Endothelial cell of umbilical vein (primary cell): ENCODE measurements at regions not wholly inside any gene's neighbourhood (a gene's known extent, or its start where the extent isn't known, plus 50 kb on each side); places are given as distances from the start of the nearest gene placed in this dataset.

Experiments
- BruUV-seq: library from RNA; stranded (reverse); fragments of 400-500 nt; replicated peaks from 2 replicates; lab custom pipeline; 2021; lab: Mats Ljungman, UMichigan
- CTCF ChIA-PET: fragments of 300-600, 350-600 bp; sonication (Branson Sonifier 250); formaldehyde crosslinking; loops from one replicate; lab custom pipeline; 2021; ENCODE audit warnings: antibody characterized with exemption, inconsistent platforms; lab: Charles Lee
- POLR2A ChIA-PET: fragments of 300-600, 350-600 bp; sonication (Branson Sonifier 250); formaldehyde crosslinking; loops from one replicate; lab custom pipeline; 2021; ENCODE audit warnings: antibody characterized with exemption, inconsistent platforms; lab: Charles Lee
- DNase-seq: peaks from one replicate; pipeline ENCODE4 v3.0.0-alpha.2; 2011; ENCODE audit warnings: low read depth, low spot score
- FAIRE-seq: peaks from 2 replicates; lab custom pipeline; 2011; peaks lifted over from hg19 to GRCh38; lab: Jason Lieb, UNC
- H2AFZ ChIP-seq: 2 replicates; pipeline ENCODE4 v1.6.0; 2012; ENCODE audit warnings: low read depth, low read length, control low read depth, inconsistent platforms
- H3K27ac ChIP-seq: 2 replicates; pipeline ENCODE4 v1.5.1; 2011; ENCODE audit warnings: low read depth, mild to moderate bottlenecking, control low read depth, low read length, moderate library complexity; ENCODE audit not compliant: insufficient read depth
- H3K27me3 ChIP-seq, 2 experiments: 2 replicates each; pipeline versions ENCODE4 v1.6.0 to v1.6.1; 2011; ENCODE audit warnings: low read length in 2 of 2, mixed read lengths in 1 of 2; ENCODE audit not compliant: control insufficient read depth in 2 of 2, insufficient read depth in 2 of 2
- H3K36me3 ChIP-seq, 2 experiments: 2 replicates in 1 of 2; 3 replicates in 1 of 2; pipeline ENCODE4 v1.5.1; 2011; ENCODE audit warnings: low read length in 2 of 2, mild to moderate bottlenecking in 1 of 2, moderate library complexity in 1 of 2; ENCODE audit not compliant: control insufficient read depth in 2 of 2, insufficient read depth in 2 of 2; ENCODE audit errors: extremely low read depth in 1 of 2
- H3K4me1 ChIP-seq: 3 replicates; pipeline ENCODE4 v1.5.1; 2011; ENCODE audit warnings: mild to moderate bottlenecking, low read length; ENCODE audit not compliant: control insufficient read depth, insufficient read depth; ENCODE audit errors: extremely low read depth
- H3K4me2 ChIP-seq: 2 replicates; pipeline ENCODE4 v1.6.1; 2011; ENCODE audit warnings: low read length, control low read depth, mixed read lengths; ENCODE audit not compliant: insufficient read depth
- H3K4me3 ChIP-seq, 3 experiments: fragments of 200-600 bp in 1 of 3; sonication (generic), shearing (Covaris generic) in 1 of 3; replicated peaks in 1 of 3; 2 replicates each; pipeline ENCODE4 v1.5.1; 2011 to 2016; ENCODE audit warnings: control low read depth in 3 of 3, low read length in 3 of 3, mild to moderate bottlenecking in 2 of 3, inconsistent platforms in 1 of 3, low read depth in 1 of 3, moderate library complexity in 1 of 3; ENCODE audit not compliant: insufficient read depth in 1 of 3
- H3K79me2 ChIP-seq: 2 replicates; pipeline ENCODE4 v1.6.0; 2012; ENCODE audit warnings: low read length, inconsistent platforms; ENCODE audit not compliant: control insufficient read depth, insufficient read depth
- H3K9ac ChIP-seq: replicated peaks from 2 replicates; pipeline ENCODE3; 2011; ENCODE audit warnings: low read length, control low read depth; ENCODE audit not compliant: insufficient read depth; ENCODE audit errors: extremely low read depth
- H3K9me1 ChIP-seq: replicated peaks from 3 replicates; pipeline ENCODE4 v1.6.0; 2011; ENCODE audit warnings: mild to moderate bottlenecking, low read length; ENCODE audit not compliant: control insufficient read depth, insufficient read depth; ENCODE audit errors: extremely low read depth
- H3K9me3 ChIP-seq: replicated peaks from 2 replicates; pipeline ENCODE4 v1.5.1; 2012; ENCODE audit warnings: low read length, inconsistent platforms; ENCODE audit not compliant: control insufficient read depth, insufficient read depth
- H4K20me1 ChIP-seq: replicated peaks from 2 replicates; pipeline ENCODE3; 2011; ENCODE audit warnings: mild to moderate bottlenecking, low read length; ENCODE audit not compliant: control insufficient read depth, insufficient read depth; ENCODE audit errors: extremely low read depth
- CTCF ChIP-seq, 2 donors: IDR thresholded peaks; 1 replicate in 1 of 2; 2 replicates in 1 of 2; pipeline ENCODE4 v1.5.1; 2011; ENCODE audit warnings: low read length in 2 of 2, mild to moderate bottlenecking in 2 of 2, moderate library complexity in 2 of 2, control low read depth in 1 of 2, inconsistent platforms in 1 of 2, low read depth in 1 of 2; ENCODE audit not compliant: insufficient read depth in 1 of 2; ENCODE audit errors: extremely low read depth in 1 of 2
- EZH2 ChIP-seq: IDR thresholded peaks from 2 replicates; pipeline ENCODE4 v1.6.1; 2012; ENCODE audit warnings: borderline replicate concordance, low read depth, mild to moderate bottlenecking, moderate library complexity, low read length, inconsistent platforms; ENCODE audit not compliant: severe bottlenecking
- FOS ChIP-seq: IDR thresholded peaks from 2 replicates; pipeline ENCODE4 v1.6.1; 2011; ENCODE audit warnings: mild to moderate bottlenecking, low read length, moderate library complexity, borderline replicate concordance; ENCODE audit not compliant: insufficient read depth
- GATA2 ChIP-seq: IDR thresholded peaks from 2 replicates; pipeline ENCODE4 v1.7.0; 2011; ENCODE audit warnings: low read depth, mild to moderate bottlenecking, moderate library complexity, mixed read lengths, low read length; ENCODE audit not compliant: insufficient read length, insufficient read depth
- JUN ChIP-seq: IDR thresholded peaks from 2 replicates; pipeline ENCODE4 v1.6.1; 2011; ENCODE audit warnings: borderline replicate concordance, low read depth; ENCODE audit not compliant: insufficient read length, insufficient read depth
- MAX ChIP-seq: IDR thresholded peaks from 2 replicates; pipeline ENCODE4 v1.6.1; 2011; ENCODE audit not compliant: insufficient read depth, insufficient read length
- MYC ChIP-seq: IDR thresholded peaks from one replicate; pipeline ENCODE4 v1.6.1; 2011; ENCODE audit warnings: mild to moderate bottlenecking, low read depth, low read length
- POLR2A ChIP-seq: IDR thresholded peaks from 2 replicates; pipeline ENCODE4 v1.6.1; 2012; ENCODE audit warnings: low read depth, mild to moderate bottlenecking, control low read depth, low read length
- POLR2AphosphoS5 ChIP-seq: IDR thresholded peaks from 2 replicates; pipeline ENCODE4 v1.6.1; 2012; ENCODE audit warnings: low read depth, mild to moderate bottlenecking, control low read depth, low read length, moderate library complexity; ENCODE audit not compliant: insufficient read depth
- dilution Hi-C: fragments of 300-500 bp; cut with MboI; formaldehyde crosslinking; loops from one replicate; pipeline ENCODE4 v1.15.0; 2019; ENCODE audit warnings: low sequenced_read_pairs; ENCODE audit not compliant: extremely low pct_ligation_motif_present
- intact Hi-C: fragments of 100-400 bp; cut with micrococcal nuclease; formaldehyde crosslinking; loops from one replicate; pipeline ENCODE4 v1.10.0; 2022

- no TSS peak for BruUV-seq
- no peaks in the 10 kb centered on the region for H3K27me3 ChIP-seq
- DNase-seq: no peak
- no peak overlapping the region for H3K4me2 ChIP-seq
- FAIRE-seq: no peak
- CTCF ChIA-PET: interaction anchor here (1.1 kb wide), 1 partner anchor 9 kb away, joined by 4 read pairs; no protein-coding TSS in a partner anchor
- POLR2A ChIA-PET: no interaction called here
- no peak overlapping the region for H3K27ac ChIP-seq
- dilution Hi-C loops: no loop called here
- no peaks in the 10 kb centered on the region for H3K9me3 ChIP-seq
- H3K79me2 ChIP-seq: no peaks in the 10 kb centered on the region
- H2AFZ ChIP-seq: no peak overlapping the region
- TF ChIP-seq CTCF (IDR thresholded peaks at IDR 0.05; ENCODE audit: extremely low read depth in 1 of 2, insufficient read depth in 1 of 2, low read depth in 1 of 2, low read length in 2 of 2) (no peak), JUN (no peak)
- no peaks in the 10 kb centered on the region for H3K9me1 ChIP-seq
- no peaks in the 10 kb centered on the region for H3K36me3 ChIP-seq
- no peaks in the 10 kb centered on the region for H3K4me1 ChIP-seq
- H4K20me1 ChIP-seq: no peaks in the 10 kb centered on the region
- intact Hi-C loops: no loop called here
- no peak overlapping the region for H3K9ac ChIP-seq
- H3K4me3 ChIP-seq: no peak overlapping the region
These were observed 548.1 kb downstream of the BRINP3 start for GRCh38 chr1:189929501-189930099.

- Histone ChIP-seq H3K36me3 (no peaks in the 10 kb centered on the region), H3K79me2 (no peaks in the 10 kb centered on the region), H3K9ac (no peak overlapping the region), H4K20me1 (no peaks in the 10 kb centered on the region), H3K27ac (no peak overlapping the region), H2AFZ (no peak overlapping the region), H3K4me3 (no peak overlapping the region), H3K9me3 (no peaks in the 10 kb centered on the region), H3K9me1 (no peaks in the 10 kb centered on the region), H3K27me3 (no peaks in the 10 kb centered on the region), H3K4me1 (no peaks in the 10 kb centered on the region), H3K4me2 (no peak overlapping the region)
- intact Hi-C loops (no loop called here), dilution Hi-C loops (no loop called here)
- POLR2A ChIA-PET: no interaction called here
- CTCF ChIA-PET: no interaction called here
- TF ChIP-seq EZH2: no peak
- no peak for TF ChIP-seq MYC
- no peak for TF ChIP-seq GATA2
- no peak for TF ChIP-seq FOS
- TF ChIP-seq JUN: no peak
- no peak for TF ChIP-seq MAX
- no peak for TF ChIP-seq POLR2AphosphoS5
- no peak for TF ChIP-seq CTCF (IDR thresholded peaks at IDR 0.05; ENCODE audit: extremely low read depth in 1 of 2, insufficient read depth in 1 of 2, low read depth in 1 of 2, low read length in 2 of 2)
- TF ChIP-seq POLR2A: no peak
- no peak for FAIRE-seq
- no TSS peak for BruUV-seq
- DNase-seq: no peak
These were observed 540.8 kb downstream of the BRINP3 start for GRCh38 chr1:189936861-189937260.
